DND-41 (cell line): ENCODE measurements at regions not wholly inside any gene's neighbourhood (a gene's known extent, or its start where the extent isn't known, plus 50 kb on each side); places are given as distances from the start of the nearest gene placed in this dataset.

Experiments used
- EZH2 ChIP-seq: IDR thresholded peaks from 3 replicates; pipeline ENCODE4 v1.6.1; 2012; ENCODE audit warnings: borderline replicate concordance, low read depth, mild to moderate bottlenecking, moderate library complexity, low read length, inconsistent platforms; ENCODE audit not compliant: severe bottlenecking
- TF ChIP-seq, protein P1 (sequence below): IDR thresholded peaks from 2 replicates; pipeline ENCODE4 v1.5.1; 2012; ENCODE audit warnings: borderline replicate concordance, low read length, moderate library complexity, mild to moderate bottlenecking; ENCODE audit not compliant: poor library complexity, severe bottlenecking; ENCODE audit errors: extremely low read depth

DNA sequence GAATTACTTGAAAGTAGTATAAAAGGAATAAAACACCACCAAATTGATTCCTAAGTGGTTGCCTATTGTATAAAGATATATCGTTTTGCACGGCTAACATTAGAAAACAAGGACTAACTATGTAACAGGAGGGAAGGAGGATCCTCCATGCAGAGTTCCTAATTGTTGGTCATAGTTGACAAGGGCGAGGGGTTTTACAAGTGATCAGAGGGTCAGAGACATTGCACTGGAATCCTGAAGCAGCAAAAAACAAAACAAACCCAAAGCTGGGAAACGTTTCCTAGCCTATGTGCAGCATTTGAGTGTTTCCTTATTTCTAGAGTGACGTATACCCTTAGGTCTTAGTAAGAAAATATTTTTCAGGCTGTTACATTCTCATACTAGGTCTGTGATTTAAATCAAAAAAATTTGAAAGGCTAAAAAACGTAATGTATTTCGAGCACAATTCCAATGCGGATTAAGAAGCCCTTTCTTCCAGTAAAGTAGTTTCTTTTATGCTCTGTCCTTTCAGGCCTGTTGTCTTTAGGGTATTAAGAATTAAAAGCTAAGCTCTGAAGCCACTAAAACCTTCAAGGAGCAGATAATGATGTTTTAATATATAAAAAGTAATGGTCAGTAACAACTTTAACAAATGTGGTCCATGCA lies 373.8 kb upstream of the MMS22L start:
- TF ChIP-seq, protein P1, sequence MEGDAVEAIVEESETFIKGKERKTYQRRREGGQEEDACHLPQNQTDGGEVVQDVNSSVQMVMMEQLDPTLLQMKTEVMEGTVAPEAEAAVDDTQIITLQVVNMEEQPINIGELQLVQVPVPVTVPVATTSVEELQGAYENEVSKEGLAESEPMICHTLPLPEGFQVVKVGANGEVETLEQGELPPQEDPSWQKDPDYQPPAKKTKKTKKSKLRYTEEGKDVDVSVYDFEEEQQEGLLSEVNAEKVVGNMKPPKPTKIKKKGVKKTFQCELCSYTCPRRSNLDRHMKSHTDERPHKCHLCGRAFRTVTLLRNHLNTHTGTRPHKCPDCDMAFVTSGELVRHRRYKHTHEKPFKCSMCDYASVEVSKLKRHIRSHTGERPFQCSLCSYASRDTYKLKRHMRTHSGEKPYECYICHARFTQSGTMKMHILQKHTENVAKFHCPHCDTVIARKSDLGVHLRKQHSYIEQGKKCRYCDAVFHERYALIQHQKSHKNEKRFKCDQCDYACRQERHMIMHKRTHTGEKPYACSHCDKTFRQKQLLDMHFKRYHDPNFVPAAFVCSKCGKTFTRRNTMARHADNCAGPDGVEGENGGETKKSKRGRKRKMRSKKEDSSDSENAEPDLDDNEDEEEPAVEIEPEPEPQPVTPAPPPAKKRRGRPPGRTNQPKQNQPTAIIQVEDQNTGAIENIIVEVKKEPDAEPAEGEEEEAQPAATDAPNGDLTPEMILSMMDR: no peak
- no peak for TF ChIP-seq EZH2
